Right lung (tissue), 2 donors: ENCODE measurements at regions not wholly inside any gene's neighbourhood (a gene's known extent, or its start where the extent isn't known, plus 50 kb on each side); places are given as distances from the start of the nearest gene placed in this dataset.

ENCODE experiments used
- DNase-seq, 2 donors: peaks; one replicate each; pipeline ENCODE4 v3.0.0-alpha.2; 2013

- DNase-seq: no peak
Observed at GRCh38 chr2:190783513-190784263, 96.9 kb upstream of the GLS start.

- DNase-seq: no peak
Observed at GRCh38 chr2:190785334-190785733, 95.3 kb upstream of the GLS start.

- no peak for DNase-seq
Observed at GRCh38 chr2:190786404-190787166, 94.0 kb upstream of the GLS start.

- no peak for DNase-seq
Observed at GRCh38 chr2:190787743-190788235, 92.8 kb upstream of the GLS start.

GRCh38 chr2:190789074-190790004, 91.3 kb upstream of the GLS start:
- no peak for DNase-seq

- peak in 1 of 2 donors; percentile 26 for DNase-seq
Observed at GRCh38 chr2:190791347-190791975, 89.2 kb upstream of the GLS start.

- no peak for DNase-seq
Observed at GRCh38 chr2:190791976-190792575, 88.5 kb upstream of the GLS start.

GRCh38 chr2:190792956-190793888, 87.4 kb upstream of the GLS start:
- DNase-seq: no peak

- no peak for DNase-seq
Observed at GRCh38 chr2:190794377-190794776, 86.2 kb upstream of the GLS start.

- no peak for DNase-seq
Observed at GRCh38 chr2:190794790-190795189, 85.8 kb upstream of the GLS start.

- no peak for DNase-seq
Observed at GRCh38 chr2:190795686-190796085, 84.9 kb upstream of the GLS start.

GRCh38 chr2:190799999-190800398, 80.6 kb upstream of the GLS start:
- DNase-seq: no peak

GRCh38 chr2:190800528-190800927, 80.1 kb upstream of the GLS start:
- DNase-seq: no peak

GRCh38 chr2:190802129-190802528, 78.5 kb upstream of the GLS start:
- no peak for DNase-seq

- DNase-seq: no peak
Observed at GRCh38 chr2:190802626-190803209, 77.9 kb upstream of the GLS start.

GRCh38 chr2:190804182-190804795, 76.3 kb upstream of the GLS start:
- peak in 1 of 2 donors; percentile 29 for DNase-seq

GRCh38 chr2:190805126-190805525, 75.5 kb upstream of the GLS start:
- DNase-seq: no peak

GRCh38 chr2:190805843-190806242, 74.8 kb upstream of the GLS start:
- no peak for DNase-seq

GRCh38 chr2:190807886-190808285, 72.7 kb upstream of the GLS start:
- DNase-seq: no peak
